GM18951 (cell line): ENCODE measurements at regions not wholly inside any gene's neighbourhood (a gene's known extent, or its start where the extent isn't known, plus 50 kb on each side); places are given as distances from the start of the nearest gene placed in this dataset.

ENCODE experiments used
- POLR2A ChIP-seq: IDR thresholded peaks from 4 replicates; pipeline ENCODE4 v1.6.1; 2011; ENCODE audit warnings: mild to moderate bottlenecking; ENCODE audit not compliant: insufficient read length, insufficient read depth; ENCODE audit errors: extremely low read depth
- in situ Hi-C: fragments of 300-500 bp; cut with MboI; formaldehyde crosslinking; loops from one replicate; pipeline ENCODE4 v1.12.0; 2022; ENCODE audit warnings: low sequenced_read_pairs, mixed read lengths, inconsistent platforms; ENCODE audit not compliant: unreplicated experiment

GRCh38 chr7:121599887-121600286 lies 203.8 kb upstream of the FAM3C start:
- in situ Hi-C loops = no loop called here
- no peak for TF ChIP-seq POLR2A

GRCh38 chr7:121595758-121596696 lies 199.9 kb upstream of the FAM3C start:
- TF ChIP-seq POLR2A = no peak
- in situ Hi-C loops = no loop called here

- TF ChIP-seq POLR2A = no peak
- in situ Hi-C loops = no loop called here
Measured at GRCh38 chr7:121591926-121592325, 195.8 kb upstream of the FAM3C start.

GRCh38 chr7:121587435-121587834 lies 191.3 kb upstream of the FAM3C start:
- TF ChIP-seq POLR2A = no peak
- in situ Hi-C loops = no loop called here

- TF ChIP-seq POLR2A = no peak
- in situ Hi-C loops = no loop called here
Measured at GRCh38 chr7:121582258-121582657, 186.2 kb upstream of the FAM3C start.

- no peak for TF ChIP-seq POLR2A
- in situ Hi-C loops = no loop called here
Measured at GRCh38 chr7:121579639-121580038, 183.5 kb upstream of the FAM3C start.

- TF ChIP-seq POLR2A = no peak
Measured at GRCh38 chr7:121578669-121579068, 182.6 kb upstream of the FAM3C start.

GRCh38 chr7:121576148-121576917 lies 180.2 kb upstream of the FAM3C start:
- in situ Hi-C loops = no loop called here
- no peak for TF ChIP-seq POLR2A

More at GRCh38 chr7:121578669-121579068, 182.6 kb upstream of the FAM3C start:
- in situ Hi-C loops = no loop called here

GRCh38 chr7:121575194-121575765 lies 179.2 kb upstream of the FAM3C start:
- TF ChIP-seq POLR2A = no peak
- in situ Hi-C loops = no loop called here

GRCh38 chr7:121574109-121574508 lies 178.0 kb upstream of the FAM3C start:
- no peak for TF ChIP-seq POLR2A
- in situ Hi-C loops = no loop called here

- no peak for TF ChIP-seq POLR2A
- in situ Hi-C loops = no loop called here
Measured at GRCh38 chr7:121572615-121573014, 176.5 kb upstream of the FAM3C start.

GRCh38 chr7:121570365-121570764 lies 174.3 kb upstream of the FAM3C start:
- in situ Hi-C loops = no loop called here
- no peak for TF ChIP-seq POLR2A

GRCh38 chr7:121563177-121563576 lies 167.1 kb upstream of the FAM3C start:
- TF ChIP-seq POLR2A = no peak
- in situ Hi-C loops = no loop called here
